Iris pigment epithelial cell (primary cell): ENCODE measurements at regions not wholly inside any gene's neighbourhood (a gene's known extent, or its start where the extent isn't known, plus 50 kb on each side); places are given as distances from the start of the nearest gene placed in this dataset.
A peak's percentile ranks its signal among the peaks of the same experiment; 100 is the strongest.

ENCODE experiments used
- DNase-seq: peaks from one replicate; pipeline ENCODE4 v3.0.0-alpha.2; 2011; ENCODE audit warnings: low read depth

- no peak for DNase-seq
Measured at GRCh38 chr2:14344355-14344754, 288.2 kb upstream of the LRATD1 start.

- no peak for DNase-seq
Measured at GRCh38 chr2:14348247-14348646, 284.3 kb upstream of the LRATD1 start.

- peak; percentile 12 for DNase-seq
Measured at GRCh38 chr2:14350856-14351255, 281.7 kb upstream of the LRATD1 start.

GRCh38 chr2:14352067-14352466, 280.4 kb upstream of the LRATD1 start:
- DNase-seq = no peak

- no peak for DNase-seq
Measured at GRCh38 chr2:14354231-14354630, 278.3 kb upstream of the LRATD1 start.

GRCh38 chr2:14355102-14355501, 277.4 kb upstream of the LRATD1 start:
- no peak for DNase-seq

- DNase-seq = peak; percentile 5
Measured at GRCh38 chr2:14358339-14358738, 274.2 kb upstream of the LRATD1 start.

GRCh38 chr2:14358774-14359173, 273.7 kb upstream of the LRATD1 start:
- DNase-seq = no peak

- DNase-seq = no peak
Measured at GRCh38 chr2:14363137-14363536, 269.4 kb upstream of the LRATD1 start.

- no peak for DNase-seq
Measured at GRCh38 chr2:14363976-14364375, 268.5 kb upstream of the LRATD1 start.

GRCh38 chr2:14364471-14364870, 268.0 kb upstream of the LRATD1 start:
- no peak for DNase-seq

- DNase-seq = no peak
Measured at GRCh38 chr2:14385043-14385442, 247.5 kb upstream of the LRATD1 start.

- DNase-seq = no peak
Measured at GRCh38 chr2:14387332-14387731, 245.2 kb upstream of the LRATD1 start.

- no peak for DNase-seq
Measured at GRCh38 chr2:14388724-14389123, 243.8 kb upstream of the LRATD1 start.

GRCh38 chr2:14396533-14397083, 235.9 kb upstream of the LRATD1 start:
- DNase-seq = no peak

- DNase-seq = no peak
Measured at GRCh38 chr2:14398641-14399040, 233.9 kb upstream of the LRATD1 start.

GRCh38 chr2:14401873-14402272, 230.6 kb upstream of the LRATD1 start:
- no peak for DNase-seq

GRCh38 chr2:14408695-14409094, 223.8 kb upstream of the LRATD1 start:
- no peak for DNase-seq

- DNase-seq = no peak
Measured at GRCh38 chr2:14417551-14417950, 215.0 kb upstream of the LRATD1 start.

GRCh38 chr2:14418115-14418514, 214.4 kb upstream of the LRATD1 start:
- peak; percentile 22 for DNase-seq

GRCh38 chr2:14420851-14421250, 211.7 kb upstream of the LRATD1 start:
- DNase-seq = peak; percentile 34

GRCh38 chr2:14422426-14422825, 210.1 kb upstream of the LRATD1 start:
- DNase-seq = no peak

- no peak for DNase-seq
Measured at GRCh38 chr2:14423145-14423906, 209.2 kb upstream of the LRATD1 start.
